ENCODE measurements at regions not wholly inside any gene's neighbourhood (a gene's known extent, or its start where the extent isn't known, plus 50 kb on each side); places are given as distances from the start of the nearest gene placed in this dataset.

DNA sequence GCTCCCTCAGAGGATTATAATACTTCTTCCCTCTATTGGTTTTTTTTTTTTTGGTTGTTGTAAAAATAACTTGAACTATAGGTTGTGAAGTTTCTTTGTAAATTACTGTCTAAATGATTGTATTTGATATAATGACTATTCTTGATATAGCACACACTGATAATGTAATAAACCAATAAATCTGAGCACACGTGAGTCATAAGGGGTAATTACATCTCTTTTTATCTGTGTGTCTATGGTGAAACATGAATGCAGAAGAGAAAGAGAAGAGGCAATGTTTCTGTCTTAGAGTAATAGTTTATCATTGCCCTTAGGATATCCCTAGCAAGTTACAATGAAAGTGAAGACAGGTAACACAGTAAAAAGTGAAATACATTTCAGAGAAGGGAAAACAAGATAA lies 64.1 kb upstream of the RAPGEF4 start:
- TF ChIP-seq CTCF (IDR thresholded peaks at IDR 0.05) (no peak), POLR2A (IDR thresholded peaks at IDR 0.05) (no peak)
